H1 (cell line): ENCODE measurements at regions not wholly inside any gene's neighbourhood (a gene's known extent, or its start where the extent isn't known, plus 50 kb on each side); places are given as distances from the start of the nearest gene placed in this dataset.

Experiments used
- CTCF ChIA-PET: fragments of 300-600 bp; sonication (Branson Sonifier 250); formaldehyde crosslinking; loops from one replicate; lab custom pipeline; 2021; ENCODE audit not compliant: partially characterized antibody; lab: Charles Lee
- POLR2A ChIA-PET: fragments of 300-600 bp; sonication (Branson Sonifier 250); formaldehyde crosslinking; loops from one replicate; lab custom pipeline; 2021; ENCODE audit warnings: inconsistent platforms; ENCODE audit not compliant: partially characterized antibody; lab: Charles Lee
- DNase-seq, 2 experiments: peaks; one replicate each; pipeline versions ENCODE4 v3.0.0 to v3.0.0-alpha.2; 2010 to 2022; ENCODE audit warnings: low spot score in 2 of 2, low read depth in 1 of 2, mixed read lengths in 1 of 2
- FAIRE-seq: peaks from 2 replicates; lab custom pipeline; 2011; peaks lifted over from hg19 to GRCh38; lab: Jason Lieb, UNC
- H2AFZ ChIP-seq: 2 replicates; pipeline ENCODE4 v1.8.1; 2012; ENCODE audit warnings: low read length, inconsistent platforms
- H2AK5ac ChIP-seq: 2 replicates; pipeline ENCODE4 v1.6.1; 2013; ENCODE audit warnings: low read depth, low read length
- H2BK120ac ChIP-seq: replicated peaks from 2 replicates; pipeline ENCODE3; 2013; ENCODE audit warnings: low read depth, low read length, inconsistent platforms
- H2BK12ac ChIP-seq: 2 replicates; pipeline ENCODE4 v1.6.1; 2013; ENCODE audit warnings: low read depth, low read length
- H2BK15ac ChIP-seq: 2 replicates; pipeline ENCODE4 v1.6.1; 2013; ENCODE audit warnings: low read length
- H2BK20ac ChIP-seq: 2 replicates; pipeline ENCODE4 v1.6.1; 2013; ENCODE audit warnings: low read length
- H2BK5ac ChIP-seq: 2 replicates; pipeline ENCODE4 v1.6.1; 2013; ENCODE audit warnings: low read depth, low read length
- H3K14ac ChIP-seq: 2 replicates; pipeline ENCODE4 v1.6.1; 2013; ENCODE audit warnings: inconsistent platforms; ENCODE audit not compliant: insufficient read length
- H3K18ac ChIP-seq: 2 replicates; pipeline ENCODE4 v1.6.1; 2013; ENCODE audit warnings: low read length; ENCODE audit errors: extremely low read depth
- H3K23ac ChIP-seq: 2 replicates; pipeline ENCODE4 v1.6.1; 2013; ENCODE audit warnings: inconsistent platforms; ENCODE audit not compliant: insufficient read length
- H3K23me2 ChIP-seq: 2 replicates; pipeline ENCODE4 v1.6.1; 2013; ENCODE audit warnings: low read depth, low read length
- H3K27ac ChIP-seq: 2 replicates; pipeline ENCODE4 v1.6.1; 2011; ENCODE audit warnings: low read depth, low read length, inconsistent platforms
- H3K27me3 ChIP-seq, 4 experiments: replicated peaks in 1 of 4; 1 replicate in 1 of 4; 2 replicates in 3 of 4; pipeline versions ENCODE4 v1.6.1 to v1.8.1; 2011 to 2013; ENCODE audit warnings: low read length in 3 of 4, mild to moderate bottlenecking in 3 of 4, inconsistent platforms in 2 of 4, mixed read lengths in 2 of 4, moderate library complexity in 1 of 4; ENCODE audit not compliant: control insufficient read depth in 3 of 4, insufficient read depth in 3 of 4; ENCODE audit errors: extremely low read depth in 1 of 4
- H3K36me3 ChIP-seq, 4 experiments: 2 replicates each; pipeline versions ENCODE4 v1.6.1 to v1.8.1; 2011 to 2013; ENCODE audit warnings: mild to moderate bottlenecking in 4 of 4, low read length in 3 of 4, moderate library complexity in 2 of 4, control low read depth in 1 of 4, inconsistent platforms in 1 of 4; ENCODE audit not compliant: insufficient read depth in 4 of 4, control insufficient read depth in 2 of 4
- H3K4ac ChIP-seq: replicated peaks from 2 replicates; pipeline ENCODE3; 2013; ENCODE audit warnings: low read length, low read depth, mixed read lengths, inconsistent platforms; ENCODE audit not compliant: insufficient read length
- H3K4me1 ChIP-seq, 4 experiments: replicated peaks in 1 of 4; 1 replicate in 1 of 4; 2 replicates in 3 of 4; pipeline versions ENCODE4 v1.6.1 to v1.8.1; 2011 to 2013; ENCODE audit warnings: low read length in 3 of 4, inconsistent platforms in 2 of 4, mixed read lengths in 1 of 4; ENCODE audit not compliant: insufficient read depth in 4 of 4, control insufficient read depth in 3 of 4
- H3K4me2 ChIP-seq, 2 experiments: 2 replicates each; pipeline versions ENCODE4 v1.6.1 to v1.8.1; 2011 to 2013; ENCODE audit warnings: low read depth in 2 of 2, low read length in 2 of 2, control low read depth in 1 of 2, inconsistent platforms in 1 of 2, mild to moderate bottlenecking in 1 of 2; ENCODE audit not compliant: insufficient read depth in 1 of 2
- H3K4me3 ChIP-seq, 4 experiments: fragments of 200-600, 300-600 bp in 1 of 4; sonication (generic), shearing (Covaris generic), sonication (Bioruptor Twin) in 1 of 4; 2 replicates each; pipeline versions ENCODE4 v1.5.1 to v1.8.1; 2011 to 2016; ENCODE audit warnings: low read length in 4 of 4, low read depth in 3 of 4, control low read depth in 2 of 4, inconsistent platforms in 2 of 4, mild to moderate bottlenecking in 2 of 4, mixed read lengths in 1 of 4, moderate library complexity in 1 of 4; ENCODE audit not compliant: insufficient read depth in 2 of 4; ENCODE audit errors: extremely low read depth in 1 of 4
- H3K56ac ChIP-seq: replicated peaks from 2 replicates; pipeline ENCODE3; 2013; ENCODE audit warnings: low read depth, mild to moderate bottlenecking, mixed read lengths, low read length, inconsistent platforms; ENCODE audit not compliant: insufficient read length
- H3K79me1 ChIP-seq: 2 replicates; pipeline ENCODE4 v1.6.1; 2013; ENCODE audit warnings: low read depth, low read length, control low read depth
- H3K79me2 ChIP-seq, 2 experiments: 2 replicates each; pipeline versions ENCODE4 v1.6.1 to v1.8.1; 2012 to 2013; ENCODE audit warnings: low read length in 2 of 2, mild to moderate bottlenecking in 2 of 2, inconsistent platforms in 1 of 2; ENCODE audit not compliant: insufficient read depth in 2 of 2, control insufficient read depth in 1 of 2
- H3K9ac ChIP-seq, 4 experiments: replicated peaks in 1 of 4; 1 replicate in 1 of 4; 2 replicates in 3 of 4; pipeline versions ENCODE4 v1.6.1 to v1.8.1; 2011 to 2013; ENCODE audit warnings: low read depth in 3 of 4, low read length in 3 of 4, control low read depth in 2 of 4, mild to moderate bottlenecking in 2 of 4, moderate library complexity in 2 of 4, inconsistent platforms in 1 of 4; ENCODE audit errors: extremely low read depth in 1 of 4
- H3K9me3 ChIP-seq, 2 experiments: 2 replicates each; pipeline versions ENCODE4 v1.6.1 to v1.8.1; 2012 to 2013; ENCODE audit warnings: mild to moderate bottlenecking in 2 of 2, moderate library complexity in 2 of 2, control low read depth in 1 of 2, inconsistent platforms in 1 of 2, low read depth in 1 of 2, low read length in 1 of 2, mixed read lengths in 1 of 2; ENCODE audit not compliant: insufficient read depth in 2 of 2
- H4K20me1 ChIP-seq, 2 experiments: replicated peaks in 1 of 2; 2 replicates each; pipeline versions ENCODE3 to v1.8.1; 2011 to 2013; ENCODE audit warnings: inconsistent platforms in 2 of 2, low read length in 2 of 2, mild to moderate bottlenecking in 1 of 2; ENCODE audit not compliant: insufficient read depth in 2 of 2, control insufficient read depth in 1 of 2
- H4K5ac ChIP-seq: 2 replicates; pipeline ENCODE4 v1.6.1; 2013; ENCODE audit warnings: low read length, low read depth, mixed read lengths, inconsistent platforms; ENCODE audit not compliant: insufficient read length
- H4K8ac ChIP-seq: 2 replicates; pipeline ENCODE4 v1.8.0; 2013; ENCODE audit warnings: mild to moderate bottlenecking, moderate library complexity, low read length, inconsistent platforms; ENCODE audit not compliant: insufficient read depth; ENCODE audit errors: extremely low read depth
- H4K91ac ChIP-seq: replicated peaks from 2 replicates; pipeline ENCODE3; 2013; ENCODE audit warnings: low read length, mixed read lengths, inconsistent platforms; ENCODE audit not compliant: insufficient read length
- ATF2 ChIP-seq: IDR thresholded peaks from 2 replicates; pipeline ENCODE4 v1.6.1; 2012; ENCODE audit warnings: low read length, inconsistent platforms
- ATF3 ChIP-seq: IDR thresholded peaks from 2 replicates; pipeline ENCODE4 v1.6.1; 2011; ENCODE audit warnings: low read depth, mild to moderate bottlenecking, low read length; ENCODE audit not compliant: insufficient read depth
- CHD1 ChIP-seq: IDR thresholded peaks from 2 replicates; pipeline ENCODE4 v1.6.1; 2012; ENCODE audit warnings: low read depth, low read length, improper control_type of control experiment
- HDAC2 ChIP-seq, 2 experiments: fragments of 300-600 bp in 1 of 2; sonication (generic) in 1 of 2; IDR thresholded peaks; 2 replicates each; pipeline ENCODE4 v1.6.1; 2011 to 2012; ENCODE audit warnings: low read depth in 2 of 2, low read length in 2 of 2, mild to moderate bottlenecking in 2 of 2, moderate library complexity in 2 of 2, borderline replicate concordance in 1 of 2, inconsistent platforms in 1 of 2
- KDM5A ChIP-seq: fragments of 200-600 bp; IDR thresholded peaks from 2 replicates; pipeline ENCODE4 v1.7.1; 2012; ENCODE audit warnings: mild to moderate bottlenecking, low read length, inconsistent platforms, mixed read lengths
- NANOG ChIP-seq: IDR thresholded peaks from 2 replicates; pipeline ENCODE4 v1.6.1; 2011; ENCODE audit warnings: low read length, low read depth, mild to moderate bottlenecking, inconsistent platforms; ENCODE audit not compliant: insufficient read depth, poor library complexity, severe bottlenecking
- POU5F1 ChIP-seq: IDR thresholded peaks from 2 replicates; pipeline ENCODE4 v1.6.1; 2011; ENCODE audit warnings: low read depth, mild to moderate bottlenecking, low read length, moderate library complexity
- SRF ChIP-seq: IDR thresholded peaks from 2 replicates; pipeline ENCODE4 v1.6.1; 2011; ENCODE audit warnings: mild to moderate bottlenecking, low read depth, low read length, moderate library complexity
- TAF1 ChIP-seq: IDR thresholded peaks from 2 replicates; pipeline ENCODE4 v1.6.1; 2011; ENCODE audit warnings: mild to moderate bottlenecking, low read depth, low read length
- WGBS, 2 experiments: shearing (Covaris generic) in 1 of 2; methylation state at CpG; one replicate each; pipeline versions ENCODE4 v1.1.6 to v1.1.7; 2013 to 2015; ENCODE audit warnings: low lambda C conversion rate in 2 of 2, mixed read lengths in 2 of 2, inconsistent platforms in 1 of 2, low coverage in 1 of 2, missing lambda C conversion rate in 1 of 2; ENCODE audit not compliant: insufficient replicate concordance in 2 of 2, insufficient coverage in 1 of 2, insufficient read length in 1 of 2; ENCODE audit errors: extremely low coverage in 1 of 2, missing lambda C conversion rate in 1 of 2; 5-methylcytosine and 5-hydroxymethylcytosine counted together

GRCh38 chr4:123740236-123740635 lies 343.6 kb downstream of the SPRY1 start:
- FAIRE-seq (peak; percentile 19), DNase-seq (no peak)
- H3K79me2 ChIP-seq: no peaks in the 10 kb centered on the region
- POLR2A ChIA-PET: no interaction called here
- no peak overlapping the region for H3K56ac ChIP-seq
- no peak overlapping the region for H2AFZ ChIP-seq
- H2BK12ac ChIP-seq: no peak overlapping the region
- H2BK120ac ChIP-seq: no peak overlapping the region
- H3K9me3 ChIP-seq: no peaks in the 10 kb centered on the region
- H3K27me3 ChIP-seq: no peaks in the 10 kb centered on the region
- no peak overlapping the region for H2BK5ac ChIP-seq
- no peak for TF ChIP-seq TAF1
- TF ChIP-seq ATF3: no peak
- no peak for TF ChIP-seq POU5F1
- no peak for TF ChIP-seq ATF2
- no peak for TF ChIP-seq CHD1
- TF ChIP-seq HDAC2 (IDR thresholded peaks at IDR 0.05; ENCODE audit: borderline replicate concordance in 1 of 2, low read depth in 2 of 2, low read length in 2 of 2): no peak
- no peak for TF ChIP-seq SRF
- TF ChIP-seq KDM5A: no peak
- TF ChIP-seq NANOG: no peak
- H4K5ac ChIP-seq: no peak overlapping the region
- H3K27ac ChIP-seq: no peak overlapping the region
- H3K23ac ChIP-seq: no peak overlapping the region
- H3K23me2 ChIP-seq: no peaks in the 10 kb centered on the region
- no peak overlapping the region for H3K4me2 ChIP-seq
- H2BK15ac ChIP-seq: no peak overlapping the region
- no peaks in the 10 kb centered on the region for H3K36me3 ChIP-seq
- no peak overlapping the region for H3K4me3 ChIP-seq
- no peak overlapping the region for H4K8ac ChIP-seq
- no peak overlapping the region for H3K4ac ChIP-seq
- H2BK20ac ChIP-seq: no peak overlapping the region
- H3K79me1 ChIP-seq: no peaks in the 10 kb centered on the region
- H4K20me1 ChIP-seq: no peaks in the 10 kb centered on the region
- 63% methylated on average over 3 of the region's 3 CpGs; no CpG with 5 or more reads in 1 of the 2 experiments for WGBS, 2 experiments
- CTCF ChIA-PET: interaction anchor here (0.7 to 1.0 kb wide), 2 partner anchors 8 to 33 kb away, joined by 3 read pairs; no protein-coding TSS in a partner anchor
- no peak overlapping the region for H3K18ac ChIP-seq
- H4K91ac ChIP-seq: no peak overlapping the region
- no peak overlapping the region for H3K9ac ChIP-seq
- no peaks in the 10 kb centered on the region for H3K4me1 ChIP-seq
- no peak overlapping the region for H2AK5ac ChIP-seq
- no peak overlapping the region for H3K14ac ChIP-seq
